Calu3 (cell line): ENCODE measurements at regions not wholly inside any gene's neighbourhood (a gene's known extent, or its start where the extent isn't known, plus 50 kb on each side); places are given as distances from the start of the nearest gene placed in this dataset.

Experiments used
- BruUV-seq: library from RNA; stranded (reverse); fragments of 400-500 nt; replicated peaks from 2 replicates; lab custom pipeline; 2021; lab: Mats Ljungman, UMichigan
- CTCF ChIA-PET: fragments of 300-600 bp; sonication (Branson Sonifier 250); formaldehyde crosslinking; loops from one replicate; lab custom pipeline; 2022; ENCODE audit warnings: antibody characterized with exemption; lab: Charles Lee
- DNase-seq: peaks from one replicate; pipeline ENCODE4 v3.0.0; 2022
- H3K27ac Mint-ChIP-seq: one replicate; pipeline ENCODE4 v1.8.0; 2022; ENCODE audit warnings: mixed read lengths; ENCODE audit not compliant: unreplicated experiment
- H3K27me3 Mint-ChIP-seq: one replicate; pipeline ENCODE4 v1.8.0; 2022; ENCODE audit warnings: mixed read lengths; ENCODE audit not compliant: unreplicated experiment
- H3K36me3 Mint-ChIP-seq: one replicate; pipeline ENCODE4 v1.8.0; 2022; ENCODE audit warnings: mild to moderate bottlenecking, moderate library complexity, mixed read lengths; ENCODE audit not compliant: insufficient read depth, unreplicated experiment
- H3K4me1 Mint-ChIP-seq: one replicate; pipeline ENCODE4 v1.8.0; 2022; ENCODE audit warnings: mild to moderate bottlenecking, low read depth, mixed read lengths; ENCODE audit not compliant: unreplicated experiment
- H3K4me3 Mint-ChIP-seq: one replicate; pipeline ENCODE4 v1.8.0; 2022; ENCODE audit warnings: mild to moderate bottlenecking, low read depth, moderate library complexity, mixed read lengths; ENCODE audit not compliant: unreplicated experiment
- H3K9me3 Mint-ChIP-seq: one replicate; pipeline ENCODE4 v1.8.0; 2022; ENCODE audit warnings: low read depth, mixed read lengths; ENCODE audit not compliant: unreplicated experiment
- intact Hi-C: fragments of 100-400 bp; cut with micrococcal nuclease; formaldehyde crosslinking; loops from one replicate; pipeline ENCODE4 v1.10.0; 2022; ENCODE audit not compliant: unreplicated experiment
- TF ChIP-seq, protein P1 (sequence below): fragments of 200-600 bp; IDR thresholded peaks from one replicate; pipeline ENCODE4 v1.8.0; 2022; ENCODE audit warnings: antibody characterized with exemption; ENCODE audit not compliant: unreplicated experiment

DNA sequence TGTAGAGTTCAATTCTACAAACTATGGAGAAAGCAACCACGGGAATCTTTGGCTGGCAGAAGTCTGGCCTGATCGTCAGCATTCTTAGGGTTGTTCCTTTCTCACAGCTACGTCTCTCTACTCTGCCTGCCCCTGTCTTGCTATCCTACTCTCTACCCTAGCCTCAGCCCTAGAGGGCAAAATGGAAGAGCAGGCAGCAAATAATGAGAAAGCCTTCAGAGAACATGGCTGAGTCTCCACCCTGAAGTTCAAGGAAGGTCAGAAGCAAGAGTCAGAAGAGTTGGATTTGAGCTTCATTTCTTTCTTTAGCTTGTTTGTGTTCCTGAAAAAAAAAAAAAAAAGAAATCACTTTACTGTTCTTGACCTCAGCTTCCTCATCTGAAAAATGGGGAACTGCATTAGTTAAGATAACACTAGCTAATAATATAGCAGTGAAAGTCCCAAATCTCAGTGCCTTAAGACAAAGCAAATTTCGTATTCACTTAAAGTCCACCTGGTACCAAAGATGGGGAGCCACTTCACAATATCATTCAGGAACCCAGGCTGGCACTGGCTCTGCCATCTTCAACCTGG lies 50.2 kb upstream of the CCND2 start:
- H3K27me3 Mint-ChIP-seq: peaks cover 73% of the 10 kb centered on the region
- H3K4me1 Mint-ChIP-seq: no peaks in the 10 kb centered on the region
- H3K9me3 Mint-ChIP-seq: no peaks in the 10 kb centered on the region
- intact Hi-C loops: no loop called here
- no peak overlapping the region for H3K27ac Mint-ChIP-seq
- no TSS peak for BruUV-seq
- no peak overlapping the region for H3K4me3 Mint-ChIP-seq
- DNase-seq: no peak
- H3K36me3 Mint-ChIP-seq: no peaks in the 10 kb centered on the region
- TF ChIP-seq, protein P1, sequence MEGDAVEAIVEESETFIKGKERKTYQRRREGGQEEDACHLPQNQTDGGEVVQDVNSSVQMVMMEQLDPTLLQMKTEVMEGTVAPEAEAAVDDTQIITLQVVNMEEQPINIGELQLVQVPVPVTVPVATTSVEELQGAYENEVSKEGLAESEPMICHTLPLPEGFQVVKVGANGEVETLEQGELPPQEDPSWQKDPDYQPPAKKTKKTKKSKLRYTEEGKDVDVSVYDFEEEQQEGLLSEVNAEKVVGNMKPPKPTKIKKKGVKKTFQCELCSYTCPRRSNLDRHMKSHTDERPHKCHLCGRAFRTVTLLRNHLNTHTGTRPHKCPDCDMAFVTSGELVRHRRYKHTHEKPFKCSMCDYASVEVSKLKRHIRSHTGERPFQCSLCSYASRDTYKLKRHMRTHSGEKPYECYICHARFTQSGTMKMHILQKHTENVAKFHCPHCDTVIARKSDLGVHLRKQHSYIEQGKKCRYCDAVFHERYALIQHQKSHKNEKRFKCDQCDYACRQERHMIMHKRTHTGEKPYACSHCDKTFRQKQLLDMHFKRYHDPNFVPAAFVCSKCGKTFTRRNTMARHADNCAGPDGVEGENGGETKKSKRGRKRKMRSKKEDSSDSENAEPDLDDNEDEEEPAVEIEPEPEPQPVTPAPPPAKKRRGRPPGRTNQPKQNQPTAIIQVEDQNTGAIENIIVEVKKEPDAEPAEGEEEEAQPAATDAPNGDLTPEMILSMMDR: no peak
- CTCF ChIA-PET: no interaction called here

DNA sequence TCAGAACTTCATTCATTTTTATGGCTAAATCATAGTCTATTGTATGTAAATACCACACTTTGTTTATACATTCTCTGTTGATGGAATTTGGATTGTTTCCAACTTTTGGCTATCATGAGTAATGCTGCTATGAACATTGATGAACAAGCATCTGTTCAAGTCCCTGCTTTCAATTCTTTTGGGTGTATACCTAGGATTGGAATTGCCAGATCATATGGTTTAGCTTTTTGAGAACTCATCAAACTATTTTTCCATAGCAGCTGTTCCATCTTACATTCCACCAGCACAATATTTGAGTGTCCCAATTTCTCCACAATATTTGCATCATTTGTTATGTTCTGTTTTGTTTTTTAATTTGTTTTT lies 52.3 kb upstream of the CCND2 start:
- no peaks in the 10 kb centered on the region for H3K9me3 Mint-ChIP-seq
- no peaks in the 10 kb centered on the region for H3K4me1 Mint-ChIP-seq
- H3K4me3 Mint-ChIP-seq: no peak overlapping the region
- intact Hi-C loops: no loop called here
- no TSS peak for BruUV-seq
- TF ChIP-seq, protein P1: no peak
- H3K36me3 Mint-ChIP-seq: no peaks in the 10 kb centered on the region
- no peak overlapping the region for H3K27ac Mint-ChIP-seq
- H3K27me3 Mint-ChIP-seq: peaks cover 73% of the 10 kb centered on the region
- CTCF ChIA-PET: no interaction called here
- DNase-seq: no peak

GRCh38 chr12:4220536-4221257 lies 52.9 kb upstream of the CCND2 start:
- BruUV-seq: no TSS peak
- no peaks in the 10 kb centered on the region for H3K9me3 Mint-ChIP-seq
- no peak overlapping the region for H3K4me3 Mint-ChIP-seq
- H3K36me3 Mint-ChIP-seq: no peaks in the 10 kb centered on the region
- intact Hi-C loops: no loop called here
- no peaks in the 10 kb centered on the region for H3K4me1 Mint-ChIP-seq
- TF ChIP-seq, protein P1: no peak
- H3K27ac Mint-ChIP-seq: no peak overlapping the region
- no peak for DNase-seq
- CTCF ChIA-PET: no interaction called here
- peaks cover 73% of the 10 kb centered on the region for H3K27me3 Mint-ChIP-seq

DNA sequence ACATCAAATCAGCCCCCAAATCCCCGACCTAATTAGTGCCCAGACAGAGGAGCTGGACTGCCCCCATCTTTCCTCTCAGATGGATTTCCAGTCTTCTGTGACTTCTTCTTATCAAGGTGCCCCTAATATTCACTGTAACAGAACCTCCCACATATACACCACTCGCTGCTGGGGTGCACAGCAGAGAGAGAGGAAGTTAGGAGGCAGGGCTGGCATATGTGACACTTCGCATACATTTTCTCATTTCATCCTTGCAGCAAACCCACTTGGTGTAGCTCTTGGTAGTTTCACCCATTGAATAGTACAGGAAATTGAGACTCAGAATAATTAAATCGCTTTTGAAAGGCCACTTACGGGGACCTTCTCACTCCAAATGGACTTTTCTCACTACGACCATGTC lies 56.5 kb upstream of the CCND2 start:
- no peak overlapping the region for H3K4me3 Mint-ChIP-seq
- TF ChIP-seq, protein P1: no peak
- CTCF ChIA-PET: no interaction called here
- intact Hi-C loops: no loop called here
- DNase-seq: no peak
- H3K4me1 Mint-ChIP-seq: no peaks in the 10 kb centered on the region
- BruUV-seq: no TSS peak
- peaks cover 89% of the 10 kb centered on the region for H3K27me3 Mint-ChIP-seq
- H3K36me3 Mint-ChIP-seq: no peaks in the 10 kb centered on the region
- H3K9me3 Mint-ChIP-seq: no peaks in the 10 kb centered on the region
- no peak overlapping the region for H3K27ac Mint-ChIP-seq
